Heart left ventricle (tissue), 16 donors: ENCODE measurements at regions not wholly inside any gene's neighbourhood (a gene's known extent, or its start where the extent isn't known, plus 50 kb on each side); places are given as distances from the start of the nearest gene placed in this dataset.

Source experiments
- ATAC-seq, 4 donors: fragments of 200-7000 bp; cut with Tn5 transposase; one replicate each; pipeline ENCODE4 v1.9.1; 2020 to 2022; ENCODE audit warnings: moderate library complexity in 4 of 4, mild to moderate bottlenecking in 3 of 4, moderate number of reproducible peaks in 1 of 4
- DNase-seq, 5 donors: peaks; one replicate each; pipeline ENCODE4 v3.0.0-alpha.2; 2020
- H3K27ac ChIP-seq, 12 donors: fragments of 200-600 bp; sonication (generic) in 4 of 12; one replicate each; pipeline versions ENCODE4 v1.5.0 to v1.8.0; 2016 to 2022; ENCODE audit warnings: mild to moderate bottlenecking in 2 of 12
- H3K27me3 ChIP-seq, 9 donors: fragments of 200-600 bp; sonication (generic) in 2 of 9; one replicate each; pipeline versions ENCODE4 v1.5.1 to v1.8.0; 2016 to 2022; ENCODE audit warnings: mild to moderate bottlenecking in 3 of 9
- H3K36me3 ChIP-seq, 9 donors: fragments of 200-600 bp; sonication (generic) in 2 of 9; one replicate each; pipeline versions ENCODE4 v1.5.0 to v1.8.0; 2018 to 2022; ENCODE audit warnings: mild to moderate bottlenecking in 2 of 9
- H3K4me1 ChIP-seq, 12 donors: fragments of 200-600 bp; sonication (generic) in 4 of 12; one replicate each; pipeline versions ENCODE4 v1.5.0 to v1.8.0; 2016 to 2022; ENCODE audit warnings: mild to moderate bottlenecking in 3 of 12
- H3K4me3 ChIP-seq, 12 donors: fragments of 200-600 bp; sonication (generic) in 4 of 12; one replicate each; pipeline versions ENCODE4 v1.5.0 to v1.8.0; 2017 to 2022; ENCODE audit warnings: mild to moderate bottlenecking in 9 of 12, moderate library complexity in 4 of 12
- H3K9me3 ChIP-seq, 12 donors: fragments of 200-600 bp; sonication (generic) in 4 of 12; one replicate each; pipeline versions ENCODE4 v1.5.0 to v1.8.0; 2016 to 2022; ENCODE audit warnings: mild to moderate bottlenecking in 1 of 12
- CTCF ChIP-seq, 12 donors: fragments of 200-600 bp; sonication (generic) in 4 of 12; IDR thresholded peaks; one replicate each; pipeline versions ENCODE4 v1.5.0 to v1.8.0; 2018 to 2022; ENCODE audit warnings: antibody characterized with exemption in 12 of 12, mild to moderate bottlenecking in 5 of 12
- POLR2A ChIP-seq, 2 donors: fragments of 450-650 bp; IDR thresholded peaks; one replicate each; pipeline ENCODE4 v1.6.1; 2017; ENCODE audit warnings: antibody characterized with exemption in 2 of 2, mild to moderate bottlenecking in 2 of 2, moderate library complexity in 2 of 2
- WGBS, 4 donors: extraction: QIAGEN DNeasy Blood & Tissue Kit in 2 of 4; methylation state at CpG; one replicate each; pipeline versions ENCODE4 v1.1.5 to v1.1.7; 2013 to 2018; 5-methylcytosine and 5-hydroxymethylcytosine counted together
- intact Hi-C, 10 donors: fragments of 100-400 bp; cut with DNase I; formaldehyde crosslinking; loops; one replicate each; pipeline versions ENCODE4 v1.11.1 to v1.14.2; 2022
- donor health status: ischemic (EF 13 %, LVEDD 7.1; RV severe dilation, severe dysfunction).
- donor health status: healthy with polysubstance abuse.
- donor health status: DM: no; HTN: yes; CAD: no.
- donor health status: DM: no; HTN: no; CAD: no.
- donor health status: ischemic (EF 25% LVEDD 6.9; RV normal size, moderate dysfunction).
- donor health status: ischemic (EF 25% LVEDD 5.7; RV mildly dilated, moderate dysfunction).
- donor health status: healthy.
- donor health status: DM: yes; HTN: yes; CAD: no.
- donor health status: ischemic (EF 35%, LVEDD 5.7; RV mildly dilated, moderate dysfunction).
- donor health status: nonischemic (EF 11% LVEDD 7.7; RV severe dilation, severe dysfunction).
- donor health status: DM: yes; HTN: yes; CAD: no.
- donor health status: PGD.
- donor health status: ischemic (EF 29% LVEDD 5.4; RV normal size, mild dysfunction).
- donor health status: nonischemic (EF 23%, LVEDD 6.1; RV moderate dilation, normal function).

GRCh38 chr2:59391896-59392295 lies 1150.8 kb upstream of the FANCL start:
- WGBS, 4 donors: 91 to 93% (median 93%) methylated on average over 2 of the region's 2 CpGs
- Histone ChIP-seq H3K27me3 (no peaks in the 10 kb centered on the region), H3K27ac (no peak overlapping the region), H3K9me3 (no peaks in the 10 kb centered on the region), H3K36me3 (no peaks in the 10 kb centered on the region), H3K4me3 (no peak overlapping the region), H3K4me1 (no peaks in the 10 kb centered on the region)
- DNase-seq (no peak), ATAC-seq (no peak)
- TF ChIP-seq POLR2A (IDR thresholded peaks at IDR 0.05) (no peak), CTCF (IDR thresholded peaks at IDR 0.05) (no peak)
- intact Hi-C loops: no loop called here

- H3K36me3 ChIP-seq: no peaks in the 10 kb centered on the region
- ATAC-seq: no peak
- H3K27ac ChIP-seq: no peak overlapping the region
- intact Hi-C loops: no loop called here
- no peaks in the 10 kb centered on the region for H3K9me3 ChIP-seq
- no peaks in the 10 kb centered on the region for H3K4me1 ChIP-seq
- 78 to 94% (median 81%) methylated on average over 2 of the region's 2 CpGs for WGBS, 4 donors
- no peaks in the 10 kb centered on the region for H3K27me3 ChIP-seq
- no peak for TF ChIP-seq CTCF (IDR thresholded peaks at IDR 0.05)
- no peak for TF ChIP-seq POLR2A (IDR thresholded peaks at IDR 0.05)
- no peak overlapping the region for H3K4me3 ChIP-seq
- DNase-seq: no peak
Measured at GRCh38 chr2:59390581-59390980, 1149.5 kb upstream of the FANCL start.

- Histone ChIP-seq H3K4me3 (no peak overlapping the region), H3K27ac (no peak overlapping the region), H3K36me3 (no peaks in the 10 kb centered on the region), H3K27me3 (no peaks in the 10 kb centered on the region), H3K4me1 (no peaks in the 10 kb centered on the region), H3K9me3 (no peaks in the 10 kb centered on the region)
- no peak for TF ChIP-seq CTCF (IDR thresholded peaks at IDR 0.05)
- TF ChIP-seq POLR2A (IDR thresholded peaks at IDR 0.05): no peak
- DNase-seq (peak in 1 of 5 donors; percentile 27), ATAC-seq (no peak)
- 17 to 38% (median 25%) methylated on average over 1 of the region's 1 CpG for WGBS, 4 donors
- intact Hi-C loops: loop anchor here in 1 of 10 donors (10.0 kb wide), 1 partner anchor 994 kb away; no protein-coding TSS in a partner anchor
Measured at GRCh38 chr2:59389240-59389639, 1148.1 kb upstream of the FANCL start.

GRCh38 chr2:59385971-59386370 lies 1144.8 kb upstream of the FANCL start:
- intact Hi-C loops: loop anchor here in 1 of 10 donors (10.0 kb wide), 1 partner anchor 991 kb away; no protein-coding TSS in a partner anchor
- H3K4me1 ChIP-seq: no peaks in the 10 kb centered on the region
- TF ChIP-seq POLR2A (IDR thresholded peaks at IDR 0.05) (no peak), CTCF (IDR thresholded peaks at IDR 0.05) (no peak)
- no peaks in the 10 kb centered on the region for H3K36me3 ChIP-seq
- H3K27ac ChIP-seq: no peak overlapping the region
- 88 to 92% (median 89%) methylated on average over 10 of the region's 10 CpGs for WGBS, 4 donors
- peaks cover 0 to 2% (median 0%) of the 10 kb centered on the region in 12 donors for H3K9me3 ChIP-seq
- ATAC-seq: no peak
- no peaks in the 10 kb centered on the region for H3K27me3 ChIP-seq
- DNase-seq: no peak
- no peak overlapping the region for H3K4me3 ChIP-seq
